ENCODE measurements at regions not wholly inside any gene's neighbourhood (a gene's known extent, or its start where the extent isn't known, plus 50 kb on each side); places are given as distances from the start of the nearest gene placed in this dataset.

DNA sequence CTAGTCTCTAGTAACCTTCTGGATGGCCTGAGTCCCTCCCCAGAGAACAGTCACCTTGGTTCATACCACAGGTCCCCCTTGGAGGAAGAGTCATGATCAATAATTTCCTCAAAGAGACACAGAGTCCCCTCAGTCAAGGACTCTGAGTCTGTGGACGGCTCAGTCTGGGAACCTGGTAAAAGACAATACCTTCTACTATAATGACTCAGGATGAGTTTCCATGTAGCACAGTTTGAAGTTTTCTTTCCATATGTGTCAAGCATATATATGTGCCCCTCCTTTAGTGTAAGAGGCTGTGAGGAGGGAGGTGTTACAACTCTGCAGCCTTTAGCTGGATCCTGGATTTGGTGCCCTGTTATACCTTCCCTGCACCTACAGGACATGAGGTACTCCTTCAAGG is 54.4 kb upstream of the TSKU start:
- 100% methylated on average over 1 of the region's 1 CpG for WGBS, 2 donors
- DNase-seq = no peak
- H3K4me3 ChIP-seq (replicated peaks in 1 of 3) = no peak overlapping the region
- no peaks in the 10 kb centered on the region for H3K4me1 ChIP-seq
- no peaks in the 10 kb centered on the region for H3K36me3 ChIP-seq
- no peak overlapping the region for H3K27ac ChIP-seq
- no peaks in the 10 kb centered on the region for H3K27me3 ChIP-seq
- intact Hi-C loops (cut with DNase I) = loop anchor here (5.0 kb wide), 1 partner anchor 194 kb away; no protein-coding TSS in a partner anchor
- TF ChIP-seq POLR2A (IDR thresholded peaks at IDR 0.05) (no peak), CTCF (IDR thresholded peaks at IDR 0.05) (no peak)
- no peaks in the 10 kb centered on the region for H3K9me3 ChIP-seq

GRCh38 chr11:76729214-76729613 is 53.9 kb upstream of the TSKU start:
- intact Hi-C loops (cut with DNase I) = loop anchor here (5.0 kb wide), 1 partner anchor 193 kb away; no protein-coding TSS in a partner anchor

GRCh38 chr11:76730887-76731565 is 52.1 kb upstream of the TSKU start:
- no peaks in the 10 kb centered on the region for H3K36me3 ChIP-seq
- H3K27ac ChIP-seq = no peak overlapping the region
- WGBS, 2 donors = 71 to 72% methylated on average over 6 of the region's 6 CpGs
- no peak for DNase-seq
- H3K4me3 ChIP-seq (replicated peaks in 1 of 3) = no peak overlapping the region
- H3K4me1 ChIP-seq = no peaks in the 10 kb centered on the region
- no peaks in the 10 kb centered on the region for H3K27me3 ChIP-seq
- H3K9me3 ChIP-seq = no peaks in the 10 kb centered on the region
- TF ChIP-seq CTCF (IDR thresholded peaks at IDR 0.05) (no peak), POLR2A (IDR thresholded peaks at IDR 0.05) (no peak)
- intact Hi-C loops (cut with DNase I) = no loop called here

More at GRCh38 chr11:76729214-76729613, 53.9 kb upstream of the TSKU start:
- Histone ChIP-seq H3K27ac (no peak overlapping the region), H3K27me3 (no peaks in the 10 kb centered on the region), H3K9me3 (no peaks in the 10 kb centered on the region), H3K4me3 (replicated peaks in 1 of 3) (no peak overlapping the region), H3K36me3 (no peaks in the 10 kb centered on the region), H3K4me1 (no peaks in the 10 kb centered on the region)
- no peak for DNase-seq
- TF ChIP-seq POLR2A (IDR thresholded peaks at IDR 0.05) (no peak), CTCF (IDR thresholded peaks at IDR 0.05) (no peak)
- 100% methylated on average over 1 of the region's 1 CpG for WGBS, 2 donors

DNA sequence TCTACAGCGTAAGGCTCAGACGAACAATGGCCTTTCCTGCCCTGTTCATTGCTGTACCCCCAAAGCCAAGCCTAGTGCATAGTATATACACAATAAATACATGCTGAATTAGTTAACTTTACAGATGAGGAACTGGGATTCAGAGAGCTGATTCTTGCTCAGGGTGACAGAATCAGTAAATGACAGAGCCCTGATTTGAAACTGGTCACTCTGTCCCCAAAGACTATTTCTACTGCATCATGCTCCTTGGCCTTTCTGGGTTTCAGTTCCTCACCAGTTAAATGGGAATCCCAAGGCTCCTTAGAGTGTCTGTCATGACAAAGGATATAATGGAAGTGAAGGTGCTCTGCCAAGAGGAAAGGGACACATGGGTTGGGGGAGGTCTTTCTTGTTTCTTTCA is 50.5 kb upstream of the TSKU start:
- intact Hi-C loops (cut with DNase I) = no loop called here
- Histone ChIP-seq H3K4me1 (no peaks in the 10 kb centered on the region), H3K36me3 (no peaks in the 10 kb centered on the region), H3K27me3 (no peaks in the 10 kb centered on the region), H3K27ac (no peak overlapping the region), H3K9me3 (no peaks in the 10 kb centered on the region), H3K4me3 (replicated peaks in 1 of 3) (no peak overlapping the region)
- WGBS, 2 donors = 88 to 92% methylated on average over 2 of the region's 2 CpGs
- DNase-seq = no peak
- TF ChIP-seq CTCF (IDR thresholded peaks at IDR 0.05) (no peak), POLR2A (IDR thresholded peaks at IDR 0.05) (no peak)
